K562 (cell line): ENCODE measurements at regions not wholly inside any gene's neighbourhood (a gene's known extent, or its start where the extent isn't known, plus 50 kb on each side); places are given as distances from the start of the nearest gene placed in this dataset.
A peak's percentile ranks its signal among the peaks of the same experiment; 100 is the strongest.

Experiments used
- ATAC-seq: fragments of 200-7000 bp; cut with Tn5 transposase; 3 replicates; pipeline ENCODE4 v1.9.1; 2020; ENCODE audit warnings: moderate library complexity
- BruUV-seq: library from RNA; stranded (reverse); fragments of 400-500 nt; replicated peaks from 2 replicates; lab custom pipeline; 2021; lab: Mats Ljungman, UMichigan
- CTCF ChIA-PET: fragments of 300-600 bp; formaldehyde crosslinking; extraction: SDS; loops from one replicate; lab custom pipeline; 2021; ENCODE audit warnings: low intra/inter-chr PET ratio; lab: Yijun Ruan, JAX
- POLR2A ChIA-PET: fragments of 300-600, 350-650 bp; sonication (Branson Sonifier 250); formaldehyde crosslinking; extraction: SDS; loops from one replicate; lab custom pipeline; 2021; ENCODE audit warnings: antibody characterized with exemption, inconsistent platforms; lab: Yijun Ruan, JAX
- DNase-seq, 4 experiments: peaks; one replicate each; pipeline versions ENCODE4 v3.0.0 to v3.0.0-alpha.2; 2011 to 2018; ENCODE audit warnings: low spot score in 3 of 4, mixed read lengths in 3 of 4; ENCODE audit errors: extremely low read depth in 1 of 4
- FAIRE-seq: peaks from 2 replicates; lab custom pipeline; 2011; peaks lifted over from hg19 to GRCh38; lab: Jason Lieb, UNC
- H2AFZ ChIP-seq: 2 replicates; pipeline ENCODE4 v1.6.0; 2011; ENCODE audit warnings: low read depth, low read length, control low read depth, inconsistent platforms
- H3K27ac ChIP-seq: fragments of 200-600 bp; 3 replicates; pipeline ENCODE4 v1.8.0; 2011; ENCODE audit warnings: low read depth, mild to moderate bottlenecking, control low read depth, inconsistent platforms, low read length, moderate library complexity, mixed read lengths; ENCODE audit errors: extremely low read depth
- H3K27me3 ChIP-seq, 2 experiments: fragments of 300-600 bp in 1 of 2; 2 replicates in 1 of 2; 3 replicates in 1 of 2; pipeline versions ENCODE4 v1.6.0 to v1.8.0; 2011; ENCODE audit warnings: inconsistent platforms in 2 of 2, low read length in 2 of 2, mild to moderate bottlenecking in 1 of 2, mixed read lengths in 1 of 2, moderate library complexity in 1 of 2; ENCODE audit not compliant: control insufficient read depth in 2 of 2, insufficient read depth in 2 of 2
- H3K36me3 ChIP-seq: fragments of 300-600 bp; 3 replicates; pipeline ENCODE4 v1.8.0; 2011; ENCODE audit warnings: mild to moderate bottlenecking, low read length, inconsistent platforms; ENCODE audit not compliant: control insufficient read depth, insufficient read depth
- H3K4me1 ChIP-seq, 2 experiments: fragments of 200-600 bp in 1 of 2; replicated peaks in 1 of 2; 2 replicates in 1 of 2; 3 replicates in 1 of 2; pipeline versions ENCODE4 v1.5.1 to v1.8.0; 2011; ENCODE audit warnings: inconsistent platforms in 2 of 2, low read length in 2 of 2, mild to moderate bottlenecking in 1 of 2, mixed read lengths in 1 of 2, moderate library complexity in 1 of 2; ENCODE audit not compliant: control insufficient read depth in 2 of 2, insufficient read depth in 2 of 2
- H3K4me2 ChIP-seq: 2 replicates; pipeline ENCODE4 v1.6.1; 2011; ENCODE audit warnings: low read length, control low read depth, inconsistent platforms, mixed read lengths; ENCODE audit not compliant: insufficient read depth
- H3K4me3 ChIP-seq: fragments of 200-600 bp; sonication (generic), shearing (Covaris generic); 2 replicates; pipeline ENCODE4 v1.5.1; 2016; ENCODE audit warnings: control low read depth, inconsistent platforms
- H3K79me2 ChIP-seq: fragments of 200-600 bp; 3 replicates; pipeline ENCODE4 v1.8.0; 2011; ENCODE audit warnings: low read length, inconsistent platforms; ENCODE audit not compliant: control insufficient read depth, insufficient read depth
- H3K9ac ChIP-seq, 2 experiments: 2 replicates each; pipeline versions ENCODE4 v1.6.0 to v1.6.1; 2011; ENCODE audit warnings: low read depth in 2 of 2, low read length in 2 of 2, control low read depth in 1 of 2, inconsistent platforms in 1 of 2, mild to moderate bottlenecking in 1 of 2, mixed read lengths in 1 of 2; ENCODE audit not compliant: insufficient read depth in 1 of 2
- H3K9me1 ChIP-seq: one replicate; pipeline ENCODE4 v1.6.0; 2011; ENCODE audit warnings: inconsistent platforms, mild to moderate bottlenecking, low read length, moderate library complexity; ENCODE audit not compliant: control insufficient read depth, insufficient read depth
- H3K9me3 ChIP-seq: replicated peaks from 2 replicates; pipeline ENCODE4 v1.5.1; 2011; ENCODE audit warnings: low read depth, low read length, inconsistent platforms; ENCODE audit not compliant: control insufficient read depth, insufficient read depth
- H4K20me1 ChIP-seq: replicated peaks from 2 replicates; pipeline ENCODE4 v1.6.1; 2011; ENCODE audit warnings: low read length, inconsistent platforms, mixed read lengths; ENCODE audit not compliant: control insufficient read depth, insufficient read depth
- GTF2E2 ChIP-seq: fragments of 200-800 bp; sonication (Bioruptor generic); IDR thresholded peaks from 2 replicates; pipeline ENCODE4 v1.6.1; 2016; ENCODE audit warnings: missing genetic modification characterization, missing compliant biosample characterization
- HDGF ChIP-seq: fragments of 450-650 bp; IDR thresholded peaks from 2 replicates; pipeline ENCODE4 v1.6.1; 2016
- KHSRP ChIP-seq: fragments of 450-650 bp; IDR thresholded peaks from 2 replicates; pipeline ENCODE4 v1.6.1; 2017
- NFATC3 ChIP-seq: fragments of 450-650 bp; IDR thresholded peaks from 2 replicates; pipeline ENCODE4 v1.6.1; 2017; ENCODE audit warnings: mild to moderate bottlenecking
- PHB ChIP-seq: fragments of 250-450 bp; sonication (Bioruptor Pico); IDR thresholded peaks from 2 replicates; pipeline ENCODE4 v1.5.0; 2021
- SNIP1 ChIP-seq: fragments of 450-650 bp; IDR thresholded peaks from 2 replicates; pipeline ENCODE4 v1.7.1; 2017; ENCODE audit warnings: low read depth, mild to moderate bottlenecking
- TCFL5 ChIP-seq: fragments of 250-450 bp; sonication (Bioruptor Pico); conservative IDR thresholded peaks from 2 replicates; pipeline ENCODE4 v1.6.1; 2021; ENCODE audit warnings: mild to moderate bottlenecking, moderate library complexity, matching md5 sums
- ZFX ChIP-seq: sonication (generic); formaldehyde crosslinking; IDR thresholded peaks from 2 replicates; pipeline ENCODE4 v1.8.0; 2022; ENCODE audit warnings: mild to moderate bottlenecking, missing genetic modification reagents, moderate library complexity
- WGBS: fragments of 100-300 bp; shearing (Covaris generic); methylation state at CpG from one replicate; pipeline ENCODE4 v1.1.6; 2016; ENCODE audit warnings: low coverage, mixed read lengths; ENCODE audit not compliant: insufficient coverage; ENCODE audit errors: missing lambda C conversion rate; 5-methylcytosine and 5-hydroxymethylcytosine counted together
- in situ Hi-C: fragments of 300-500 bp; cut with MboI; formaldehyde crosslinking; loops from 4 replicates; pipeline ENCODE4 v1.15.0; 2018; ENCODE audit warnings: inconsistent platforms, mixed read lengths
- intact Hi-C: fragments of 100-400 bp; cut with micrococcal nuclease; formaldehyde crosslinking; loops from 2 replicates; pipeline ENCODE4 v1.14.2; 2022
- TF ChIP-seq, protein P1 (sequence below), 2 experiments: fragments of 150-350 bp in 1 of 2; IDR thresholded peaks; 2 replicates each; pipeline ENCODE4 v1.6.1; 2012 to 2016; ENCODE audit warnings: low read depth in 2 of 2, low read length in 2 of 2, mild to moderate bottlenecking in 1 of 2, moderate library complexity in 1 of 2
- TF ChIP-seq, protein P2 (sequence below): fragments of 450-650 bp; IDR thresholded peaks from 2 replicates; pipeline ENCODE4 v1.7.1; 2018; ENCODE audit warnings: mild to moderate bottlenecking, low read depth; ENCODE audit not compliant: partially characterized antibody
- TF ChIP-seq, protein P3 (sequence below): sonication (generic); formaldehyde crosslinking; IDR thresholded peaks from 2 replicates; pipeline ENCODE4 v1.8.0; 2022; ENCODE audit warnings: mild to moderate bottlenecking, missing genetic modification reagents
- TF ChIP-seq, protein P4 (sequence below): sonication (generic); formaldehyde crosslinking; IDR thresholded peaks from 2 replicates; pipeline ENCODE4 v1.8.1; 2022; ENCODE audit warnings: missing genetic modification reagents

DNA sequence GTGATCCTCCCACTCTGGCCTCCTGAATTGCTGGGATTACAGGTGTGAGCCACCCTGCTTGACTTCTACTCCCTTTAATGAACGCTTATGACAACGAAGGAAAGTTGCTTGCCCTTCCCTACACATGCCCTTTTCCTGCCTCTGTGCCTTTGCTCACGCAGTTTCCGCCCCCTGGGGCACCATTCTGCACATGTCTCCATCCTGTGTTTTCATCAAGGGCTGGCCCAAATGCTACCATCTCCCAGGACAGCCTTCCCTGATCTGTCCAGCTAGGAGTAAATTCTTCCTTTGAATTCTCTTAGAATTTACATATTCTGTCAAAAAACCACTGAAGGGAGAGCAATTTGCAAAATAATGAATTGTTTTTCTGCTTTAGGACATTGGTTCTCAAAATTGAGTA, 50.0 kb upstream of the KMT2C start:
- WGBS = 25% methylated on average over 4 of the region's 4 CpGs
- Histone ChIP-seq H4K20me1 (no peaks in the 10 kb centered on the region), H3K79me2 (no peaks in the 10 kb centered on the region), H3K4me3 (no peak overlapping the region), H3K27ac (no peak overlapping the region), H3K27me3 (no peaks in the 10 kb centered on the region), H3K9me1 (no peaks in the 10 kb centered on the region), H3K36me3 (no peaks in the 10 kb centered on the region), H3K9me3 (no peaks in the 10 kb centered on the region), H3K4me2 (no peak overlapping the region), H3K4me1 (no peaks in the 10 kb centered on the region; a peak in 1 of 5 replicates), H2AFZ (0 out of 2 replicates have a peak overlapping the region, but pooled peaks have one; percentile 24), H3K9ac (no peak overlapping the region)
- no TSS peak for BruUV-seq
- ATAC-seq (no peak), DNase-seq (no peak), FAIRE-seq (no peak)
- in situ Hi-C loops (no loop called here), intact Hi-C loops (no loop called here)
- POLR2A ChIA-PET = no interaction called here
- CTCF ChIA-PET = no interaction called here
- TF ChIP-seq, protein P1, sequence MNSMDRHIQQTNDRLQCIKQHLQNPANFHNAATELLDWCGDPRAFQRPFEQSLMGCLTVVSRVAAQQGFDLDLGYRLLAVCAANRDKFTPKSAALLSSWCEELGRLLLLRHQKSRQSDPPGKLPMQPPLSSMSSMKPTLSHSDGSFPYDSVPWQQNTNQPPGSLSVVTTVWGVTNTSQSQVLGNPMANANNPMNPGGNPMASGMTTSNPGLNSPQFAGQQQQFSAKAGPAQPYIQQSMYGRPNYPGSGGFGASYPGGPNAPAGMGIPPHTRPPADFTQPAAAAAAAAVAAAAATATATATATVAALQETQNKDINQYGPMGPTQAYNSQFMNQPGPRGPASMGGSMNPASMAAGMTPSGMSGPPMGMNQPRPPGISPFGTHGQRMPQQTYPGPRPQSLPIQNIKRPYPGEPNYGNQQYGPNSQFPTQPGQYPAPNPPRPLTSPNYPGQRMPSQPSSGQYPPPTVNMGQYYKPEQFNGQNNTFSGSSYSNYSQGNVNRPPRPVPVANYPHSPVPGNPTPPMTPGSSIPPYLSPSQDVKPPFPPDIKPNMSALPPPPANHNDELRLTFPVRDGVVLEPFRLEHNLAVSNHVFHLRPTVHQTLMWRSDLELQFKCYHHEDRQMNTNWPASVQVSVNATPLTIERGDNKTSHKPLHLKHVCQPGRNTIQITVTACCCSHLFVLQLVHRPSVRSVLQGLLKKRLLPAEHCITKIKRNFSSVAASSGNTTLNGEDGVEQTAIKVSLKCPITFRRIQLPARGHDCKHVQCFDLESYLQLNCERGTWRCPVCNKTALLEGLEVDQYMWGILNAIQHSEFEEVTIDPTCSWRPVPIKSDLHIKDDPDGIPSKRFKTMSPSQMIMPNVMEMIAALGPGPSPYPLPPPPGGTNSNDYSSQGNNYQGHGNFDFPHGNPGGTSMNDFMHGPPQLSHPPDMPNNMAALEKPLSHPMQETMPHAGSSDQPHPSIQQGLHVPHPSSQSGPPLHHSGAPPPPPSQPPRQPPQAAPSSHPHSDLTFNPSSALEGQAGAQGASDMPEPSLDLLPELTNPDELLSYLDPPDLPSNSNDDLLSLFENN (IDR thresholded peaks at IDR 0.05; ENCODE audit: low read depth in 2 of 2, low read length in 2 of 2) = no peak
- TF ChIP-seq, protein P2, sequence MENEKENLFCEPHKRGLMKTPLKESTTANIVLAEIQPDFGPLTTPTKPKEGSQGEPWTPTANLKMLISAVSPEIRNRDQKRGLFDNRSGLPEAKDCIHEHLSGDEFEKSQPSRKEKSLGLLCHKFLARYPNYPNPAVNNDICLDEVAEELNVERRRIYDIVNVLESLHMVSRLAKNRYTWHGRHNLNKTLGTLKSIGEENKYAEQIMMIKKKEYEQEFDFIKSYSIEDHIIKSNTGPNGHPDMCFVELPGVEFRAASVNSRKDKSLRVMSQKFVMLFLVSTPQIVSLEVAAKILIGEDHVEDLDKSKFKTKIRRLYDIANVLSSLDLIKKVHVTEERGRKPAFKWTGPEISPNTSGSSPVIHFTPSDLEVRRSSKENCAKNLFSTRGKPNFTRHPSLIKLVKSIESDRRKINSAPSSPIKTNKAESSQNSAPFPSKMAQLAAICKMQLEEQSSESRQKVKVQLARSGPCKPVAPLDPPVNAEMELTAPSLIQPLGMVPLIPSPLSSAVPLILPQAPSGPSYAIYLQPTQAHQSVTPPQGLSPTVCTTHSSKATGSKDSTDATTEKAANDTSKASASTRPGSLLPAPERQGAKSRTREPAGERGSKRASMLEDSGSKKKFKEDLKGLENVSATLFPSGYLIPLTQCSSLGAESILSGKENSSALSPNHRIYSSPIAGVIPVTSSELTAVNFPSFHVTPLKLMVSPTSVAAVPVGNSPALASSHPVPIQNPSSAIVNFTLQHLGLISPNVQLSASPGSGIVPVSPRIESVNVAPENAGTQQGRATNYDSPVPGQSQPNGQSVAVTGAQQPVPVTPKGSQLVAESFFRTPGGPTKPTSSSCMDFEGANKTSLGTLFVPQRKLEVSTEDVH = no peak
- TF ChIP-seq KHSRP = no peak
- TF ChIP-seq, protein P3, sequence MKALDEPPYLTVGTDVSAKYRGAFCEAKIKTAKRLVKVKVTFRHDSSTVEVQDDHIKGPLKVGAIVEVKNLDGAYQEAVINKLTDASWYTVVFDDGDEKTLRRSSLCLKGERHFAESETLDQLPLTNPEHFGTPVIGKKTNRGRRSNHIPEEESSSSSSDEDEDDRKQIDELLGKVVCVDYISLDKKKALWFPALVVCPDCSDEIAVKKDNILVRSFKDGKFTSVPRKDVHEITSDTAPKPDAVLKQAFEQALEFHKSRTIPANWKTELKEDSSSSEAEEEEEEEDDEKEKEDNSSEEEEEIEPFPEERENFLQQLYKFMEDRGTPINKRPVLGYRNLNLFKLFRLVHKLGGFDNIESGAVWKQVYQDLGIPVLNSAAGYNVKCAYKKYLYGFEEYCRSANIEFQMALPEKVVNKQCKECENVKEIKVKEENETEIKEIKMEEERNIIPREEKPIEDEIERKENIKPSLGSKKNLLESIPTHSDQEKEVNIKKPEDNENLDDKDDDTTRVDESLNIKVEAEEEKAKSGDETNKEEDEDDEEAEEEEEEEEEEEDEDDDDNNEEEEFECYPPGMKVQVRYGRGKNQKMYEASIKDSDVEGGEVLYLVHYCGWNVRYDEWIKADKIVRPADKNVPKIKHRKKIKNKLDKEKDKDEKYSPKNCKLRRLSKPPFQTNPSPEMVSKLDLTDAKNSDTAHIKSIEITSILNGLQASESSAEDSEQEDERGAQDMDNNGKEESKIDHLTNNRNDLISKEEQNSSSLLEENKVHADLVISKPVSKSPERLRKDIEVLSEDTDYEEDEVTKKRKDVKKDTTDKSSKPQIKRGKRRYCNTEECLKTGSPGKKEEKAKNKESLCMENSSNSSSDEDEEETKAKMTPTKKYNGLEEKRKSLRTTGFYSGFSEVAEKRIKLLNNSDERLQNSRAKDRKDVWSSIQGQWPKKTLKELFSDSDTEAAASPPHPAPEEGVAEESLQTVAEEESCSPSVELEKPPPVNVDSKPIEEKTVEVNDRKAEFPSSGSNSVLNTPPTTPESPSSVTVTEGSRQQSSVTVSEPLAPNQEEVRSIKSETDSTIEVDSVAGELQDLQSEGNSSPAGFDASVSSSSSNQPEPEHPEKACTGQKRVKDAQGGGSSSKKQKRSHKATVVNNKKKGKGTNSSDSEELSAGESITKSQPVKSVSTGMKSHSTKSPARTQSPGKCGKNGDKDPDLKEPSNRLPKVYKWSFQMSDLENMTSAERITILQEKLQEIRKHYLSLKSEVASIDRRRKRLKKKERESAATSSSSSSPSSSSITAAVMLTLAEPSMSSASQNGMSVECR = no peak
- no peak for TF ChIP-seq GTF2E2 (tag)
- TF ChIP-seq TCFL5 = no peak
- no peak for TF ChIP-seq ZFX (CRISPR knock-in tag)
- TF ChIP-seq, protein P4, sequence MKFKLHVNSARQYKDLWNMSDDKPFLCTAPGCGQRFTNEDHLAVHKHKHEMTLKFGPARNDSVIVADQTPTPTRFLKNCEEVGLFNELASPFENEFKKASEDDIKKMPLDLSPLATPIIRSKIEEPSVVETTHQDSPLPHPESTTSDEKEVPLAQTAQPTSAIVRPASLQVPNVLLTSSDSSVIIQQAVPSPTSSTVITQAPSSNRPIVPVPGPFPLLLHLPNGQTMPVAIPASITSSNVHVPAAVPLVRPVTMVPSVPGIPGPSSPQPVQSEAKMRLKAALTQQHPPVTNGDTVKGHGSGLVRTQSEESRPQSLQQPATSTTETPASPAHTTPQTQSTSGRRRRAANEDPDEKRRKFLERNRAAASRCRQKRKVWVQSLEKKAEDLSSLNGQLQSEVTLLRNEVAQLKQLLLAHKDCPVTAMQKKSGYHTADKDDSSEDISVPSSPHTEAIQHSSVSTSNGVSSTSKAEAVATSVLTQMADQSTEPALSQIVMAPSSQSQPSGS = no peak
- no peak for TF ChIP-seq SNIP1
- no peak for TF ChIP-seq HDGF
- no peak for TF ChIP-seq NFATC3
- TF ChIP-seq PHB (CRISPR knock-in tag) = no peak
